ENCODE measurements at regions not wholly inside any gene's neighbourhood (a gene's known extent, or its start where the extent isn't known, plus 50 kb on each side); places are given as distances from the start of the nearest gene placed in this dataset.
A peak's percentile ranks its signal among the peaks of the same experiment; 100 is the strongest.

DNA sequence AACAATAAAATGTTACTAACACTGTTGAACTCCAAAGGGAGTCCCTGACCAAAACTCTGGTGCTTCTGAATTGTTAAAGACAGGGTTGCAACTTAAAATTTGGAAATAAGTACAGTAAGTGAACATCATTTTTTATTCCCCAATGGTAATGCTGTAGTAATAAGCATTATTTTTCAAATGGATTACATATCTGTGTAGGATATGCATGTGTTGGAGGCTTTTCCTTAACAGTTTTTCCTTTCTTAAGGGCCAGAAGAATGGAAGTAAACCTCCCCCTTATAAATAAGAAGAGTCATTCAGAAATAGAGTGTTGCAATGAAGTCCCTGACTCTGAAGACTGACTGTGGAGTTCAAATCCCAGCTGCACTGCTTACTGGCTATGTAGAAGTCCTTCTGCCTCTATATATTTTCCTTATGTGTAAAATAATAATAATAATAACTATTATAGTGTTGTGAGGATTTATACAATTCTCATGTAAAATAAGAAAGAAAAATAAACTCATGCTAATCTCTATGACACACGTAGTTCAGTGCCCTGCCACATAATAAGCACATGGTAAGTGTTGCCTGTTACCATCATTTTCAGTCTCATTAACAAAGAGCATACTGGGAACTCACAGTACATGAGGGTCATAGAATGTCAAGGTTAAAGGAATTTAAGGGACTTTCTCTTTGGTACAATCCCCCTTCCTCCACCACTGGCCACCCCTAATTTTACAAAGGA is 129.8 kb upstream of the SMLR1 start:
- Mint-ChIP-seq H3K4me1 (ENCODE audit: low read depth) (peaks cover 37% of the 10 kb centered on the region), H3K9me3 (no peaks in the 10 kb centered on the region), H3K27me3 (no peaks in the 10 kb centered on the region), H3K4me3 (no peak overlapping the region), H3K27ac (no peak overlapping the region), H3K36me3 (ENCODE audit: low read depth) (no peaks in the 10 kb centered on the region)
- Histone ChIP-seq H3K4me1 (ENCODE audit: insufficient read depth, low read length) (peaks cover 12% of the 10 kb centered on the region), H3K27me3 (ENCODE audit: control insufficient read depth in 1 of 2, insufficient read depth in 2 of 2, low read length in 2 of 2) (no peaks in the 10 kb centered on the region), H3K9me3 (ENCODE audit: control insufficient read depth in 1 of 2, insufficient read depth in 1 of 2, low read length in 2 of 2) (no peaks in the 10 kb centered on the region), H3K36me3 (ENCODE audit: insufficient read depth, low read length) (no peaks in the 10 kb centered on the region), H3K27ac (ENCODE audit: low read depth in 1 of 2, low read length in 2 of 2) (no peak overlapping the region), H3K4me3 (ENCODE audit: low read length) (no peak overlapping the region)
- ATAC-seq (ENCODE audit: poor library complexity) (no peak), DNase-seq (no peak)
- CTCF ChIA-PET, result interaction anchor here (1.3 to 3.1 kb wide), 4 partner anchors 17 to 375 kb away, joined by 3 to 14 read pairs (median 3); no protein-coding TSS in a partner anchor
- TF ChIP-seq, protein P1, sequence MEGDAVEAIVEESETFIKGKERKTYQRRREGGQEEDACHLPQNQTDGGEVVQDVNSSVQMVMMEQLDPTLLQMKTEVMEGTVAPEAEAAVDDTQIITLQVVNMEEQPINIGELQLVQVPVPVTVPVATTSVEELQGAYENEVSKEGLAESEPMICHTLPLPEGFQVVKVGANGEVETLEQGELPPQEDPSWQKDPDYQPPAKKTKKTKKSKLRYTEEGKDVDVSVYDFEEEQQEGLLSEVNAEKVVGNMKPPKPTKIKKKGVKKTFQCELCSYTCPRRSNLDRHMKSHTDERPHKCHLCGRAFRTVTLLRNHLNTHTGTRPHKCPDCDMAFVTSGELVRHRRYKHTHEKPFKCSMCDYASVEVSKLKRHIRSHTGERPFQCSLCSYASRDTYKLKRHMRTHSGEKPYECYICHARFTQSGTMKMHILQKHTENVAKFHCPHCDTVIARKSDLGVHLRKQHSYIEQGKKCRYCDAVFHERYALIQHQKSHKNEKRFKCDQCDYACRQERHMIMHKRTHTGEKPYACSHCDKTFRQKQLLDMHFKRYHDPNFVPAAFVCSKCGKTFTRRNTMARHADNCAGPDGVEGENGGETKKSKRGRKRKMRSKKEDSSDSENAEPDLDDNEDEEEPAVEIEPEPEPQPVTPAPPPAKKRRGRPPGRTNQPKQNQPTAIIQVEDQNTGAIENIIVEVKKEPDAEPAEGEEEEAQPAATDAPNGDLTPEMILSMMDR (IDR thresholded peaks at IDR 0.05), result no peak
- POLR2A ChIA-PET, result interaction anchor here (1.0 to 1.1 kb wide), 2 partner anchors 375 to 381 kb away, joined by 3 to 7 read pairs; no protein-coding TSS in a partner anchor
- intact Hi-C loops (cut with DNase I, micrococcal nuclease), result loop anchor here in 1 of 2 experiments (10.0 kb wide), 1 partner anchor 1203 kb away; no protein-coding TSS in a partner anchor

DNA sequence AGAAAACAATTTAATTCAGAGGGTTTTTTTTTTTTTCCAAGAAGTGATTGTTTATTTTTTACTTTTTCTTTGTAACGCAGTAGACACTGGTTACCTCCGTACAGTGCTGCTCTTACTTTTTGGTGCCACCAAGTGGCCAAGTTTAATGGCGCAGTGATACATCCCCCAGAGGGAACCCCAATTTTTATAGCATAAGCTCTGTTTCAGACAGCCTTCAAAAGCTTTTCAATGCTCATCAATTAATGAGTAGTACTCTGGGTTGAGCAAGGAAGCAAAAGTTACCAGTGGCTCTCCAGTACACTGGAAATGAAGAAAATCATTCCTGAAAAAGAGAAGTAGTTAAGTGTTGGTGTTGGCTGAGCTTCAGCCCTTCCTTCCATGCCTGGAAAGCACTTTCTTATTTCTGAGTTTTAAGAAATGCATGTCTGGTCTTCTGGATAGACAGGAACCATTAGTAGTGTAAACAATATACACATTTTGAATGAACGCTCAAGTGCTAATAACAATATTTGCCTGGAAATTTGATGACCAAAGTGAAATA is 129.1 kb upstream of the SMLR1 start:
- Mint-ChIP-seq H3K9me3 (no peaks in the 10 kb centered on the region), H3K4me1 (ENCODE audit: low read depth) (peaks cover 35% of the 10 kb centered on the region), H3K4me3 (no peak overlapping the region), H3K36me3 (ENCODE audit: low read depth) (no peaks in the 10 kb centered on the region), H3K27ac (no peak overlapping the region), H3K27me3 (no peaks in the 10 kb centered on the region)
- TF ChIP-seq, protein P1 (IDR thresholded peaks at IDR 0.05), result peak; percentile 85
- H3K27ac ChIP-seq (ENCODE audit: low read depth in 1 of 2, low read length in 2 of 2), result no peak overlapping the region
- no peak overlapping the region for H3K4me3 ChIP-seq (ENCODE audit: low read length)
- intact Hi-C loops (cut with DNase I, micrococcal nuclease), result loop anchor here (1.0 to 10.0 kb wide), 3 partner anchors 333 to 1203 kb away; no protein-coding TSS in a partner anchor
- no peaks in the 10 kb centered on the region for H3K9me3 ChIP-seq (ENCODE audit: control insufficient read depth in 1 of 2, insufficient read depth in 1 of 2, low read length in 2 of 2)
- ChIA-PET POLR2A (interaction anchor here (0.5 to 1.2 kb wide), 4 partner anchors 122 to 1298 kb away, joined by 3 to 7 read pairs (median 3); no protein-coding TSS in a partner anchor), CTCF (interaction anchor here (0.6 to 3.1 kb wide), 7 partner anchors 15 to 651 kb away, joined by 3 to 14 read pairs (median 3); no protein-coding TSS in a partner anchor)
- DNase-seq (peak; percentile 13 to 72 (median 42)), ATAC-seq (ENCODE audit: poor library complexity) (peak; percentile 71)
- H3K4me1 ChIP-seq (ENCODE audit: insufficient read depth, low read length), result peaks cover 13% of the 10 kb centered on the region
- H3K36me3 ChIP-seq (ENCODE audit: insufficient read depth, low read length), result no peaks in the 10 kb centered on the region
- H3K27me3 ChIP-seq (ENCODE audit: control insufficient read depth in 1 of 2, insufficient read depth in 2 of 2, low read length in 2 of 2), result no peaks in the 10 kb centered on the region

DNA sequence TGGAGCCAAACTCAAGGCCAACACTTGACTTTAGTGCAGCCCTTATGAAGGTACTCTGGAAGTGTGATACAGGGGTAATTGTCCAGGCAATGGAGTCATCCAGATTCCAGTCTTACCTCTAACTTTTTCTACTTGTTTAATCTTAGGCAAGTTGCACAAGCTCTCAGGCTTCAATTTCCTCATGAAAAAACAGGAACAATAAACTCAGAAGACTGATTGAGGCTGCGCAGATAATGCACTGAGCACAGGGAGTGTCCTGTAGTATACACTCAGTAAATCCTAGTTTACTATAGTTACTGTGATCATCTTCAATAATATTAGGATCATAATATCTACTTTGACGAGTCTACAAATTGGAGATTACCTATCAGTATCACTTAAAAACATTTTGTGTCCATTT is 127.5 kb upstream of the SMLR1 start:
- H3K9me3 ChIP-seq (ENCODE audit: control insufficient read depth in 1 of 2, insufficient read depth in 1 of 2, low read length in 2 of 2), result no peaks in the 10 kb centered on the region
- DNase-seq (no peak), ATAC-seq (ENCODE audit: poor library complexity) (no peak)
- H3K36me3 ChIP-seq (ENCODE audit: insufficient read depth, low read length), result no peaks in the 10 kb centered on the region
- Mint-ChIP-seq H3K9me3 (no peaks in the 10 kb centered on the region), H3K27me3 (no peaks in the 10 kb centered on the region), H3K36me3 (ENCODE audit: low read depth) (no peaks in the 10 kb centered on the region), H3K27ac (no peak overlapping the region), H3K4me1 (ENCODE audit: low read depth) (peaks cover 28% of the 10 kb centered on the region), H3K4me3 (no peak overlapping the region)
- no peak overlapping the region for H3K4me3 ChIP-seq (ENCODE audit: low read length)
- POLR2A ChIA-PET, result interaction anchor here (0.6 kb wide), 1 partner anchor 58 kb away, joined by 3 read pairs; no protein-coding TSS in a partner anchor
- H3K27ac ChIP-seq (ENCODE audit: low read depth in 1 of 2, low read length in 2 of 2), result no peak overlapping the region
- H3K27me3 ChIP-seq (ENCODE audit: control insufficient read depth in 1 of 2, insufficient read depth in 2 of 2, low read length in 2 of 2), result no peaks in the 10 kb centered on the region
- intact Hi-C loops (cut with DNase I, micrococcal nuclease), result loop anchor here (2.0 to 10.0 kb wide), 3 partner anchors 335 to 1205 kb away; no protein-coding TSS in a partner anchor
- peaks cover 13% of the 10 kb centered on the region for H3K4me1 ChIP-seq (ENCODE audit: insufficient read depth, low read length)
- TF ChIP-seq, protein P1 (IDR thresholded peaks at IDR 0.05), result no peak
- CTCF ChIA-PET, result interaction anchor here (1.0 to 3.1 kb wide), 2 partner anchors 25 to 378 kb away, joined by 3 to 14 read pairs; no protein-coding TSS in a partner anchor

Data from CD4-positive, alpha-beta T cell (primary cell).